B cell (primary cell): ENCODE measurements at regions not wholly inside any gene's neighbourhood (a gene's known extent, or its start where the extent isn't known, plus 50 kb on each side); places are given as distances from the start of the nearest gene placed in this dataset.

Source experiments
- ATAC-seq: fragments of 200-7000 bp; cut with Tn5 transposase; one replicate; pipeline ENCODE4 v1.10.0; 2021; ENCODE audit warnings: low read depth, mild to moderate bottlenecking, moderate number of reproducible peaks, moderate library complexity
- CTCF ChIA-PET: fragments of 350-600 bp; sonication (Branson Sonifier 250); formaldehyde crosslinking; loops from one replicate; lab custom pipeline; 2021; ENCODE audit warnings: antibody characterized with exemption, inconsistent platforms; lab: Charles Lee
- POLR2A ChIA-PET: fragments of 350-600 bp; sonication (Branson Sonifier 250); formaldehyde crosslinking; loops from one replicate; lab custom pipeline; 2021; ENCODE audit warnings: antibody characterized with exemption; lab: Charles Lee
- DNase-seq: peaks from one replicate; pipeline ENCODE4 v3.0.0; 2013
- H2AFZ ChIP-seq: 2 replicates; pipeline ENCODE4 v1.6.1; 2012; ENCODE audit warnings: mild to moderate bottlenecking, low read depth, low read length; ENCODE audit not compliant: insufficient read depth, poor library complexity, severe bottlenecking
- H3K27ac ChIP-seq, 2 donors: 1 replicate in 1 of 2; 2 replicates in 1 of 2; pipeline ENCODE4 v1.5.1; 2012 to 2013; ENCODE audit warnings: low read length in 2 of 2, mild to moderate bottlenecking in 2 of 2, moderate library complexity in 1 of 2
- H3K27me3 ChIP-seq, 4 experiments: fragments of 200-600 bp in 1 of 4; sonication (generic) in 1 of 4; replicated peaks in 1 of 4; 1 replicate in 2 of 4; 2 replicates in 2 of 4; pipeline versions ENCODE4 v1.6.1 to v1.7.0; 2013 to 2016; ENCODE audit warnings: low read length in 3 of 4, mild to moderate bottlenecking in 2 of 4, mixed read lengths in 1 of 4, moderate library complexity in 1 of 4; ENCODE audit not compliant: insufficient read depth in 4 of 4, control insufficient read depth in 3 of 4; ENCODE audit errors: control extremely low read depth in 1 of 4
- H3K36me3 ChIP-seq, 2 experiments: replicated peaks in 1 of 2; 1 replicate in 1 of 2; 2 replicates in 1 of 2; pipeline versions ENCODE4 v1.6.1 to v1.7.1; 2013; ENCODE audit warnings: low read length in 1 of 2; ENCODE audit not compliant: insufficient read depth in 2 of 2, control insufficient read depth in 1 of 2; ENCODE audit errors: control extremely low read depth in 1 of 2, extremely low read depth in 1 of 2
- H3K4me1 ChIP-seq, 2 donors: fragments of 200-600 bp in 1 of 2; sonication (generic) in 1 of 2; 1 replicate in 1 of 2; 2 replicates in 1 of 2; pipeline versions ENCODE4 v1.5.1 to v1.6.1; 2013 to 2017; ENCODE audit warnings: low read length in 2 of 2; ENCODE audit not compliant: control insufficient read depth in 2 of 2, insufficient read depth in 2 of 2
- H3K4me2 ChIP-seq: replicated peaks from 2 replicates; pipeline ENCODE3; 2012; ENCODE audit warnings: mild to moderate bottlenecking, low read depth, low read length; ENCODE audit not compliant: poor library complexity, severe bottlenecking
- H3K4me3 ChIP-seq, 5 experiments: fragments of 200-600 bp in 1 of 5; sonication (generic) in 1 of 5; 1 replicate in 3 of 5; 2 replicates in 2 of 5; pipeline versions ENCODE4 v1.5.1 to v1.7.0; 2011 to 2016; ENCODE audit warnings: low read length in 4 of 5, mild to moderate bottlenecking in 4 of 5, low read depth in 2 of 5, control low read depth in 1 of 5, moderate library complexity in 1 of 5; ENCODE audit not compliant: insufficient read depth in 1 of 5; ENCODE audit errors: control extremely low read depth in 1 of 5, extremely low read depth in 1 of 5
- H3K79me2 ChIP-seq: fragments of 200-600 bp; sonication (generic); one replicate; pipeline ENCODE4 v1.6.0; 2016; ENCODE audit warnings: low read length; ENCODE audit not compliant: control insufficient read depth, insufficient read depth
- H3K9ac ChIP-seq: fragments of 200-600 bp; sonication (generic); 2 replicates; pipeline ENCODE4 v1.6.1; 2017; ENCODE audit warnings: mild to moderate bottlenecking, low read length, moderate library complexity
- H3K9me3 ChIP-seq, 3 donors: one replicate each; pipeline versions ENCODE4 v1.6.1 to v1.7.1; 2013; ENCODE audit warnings: low read length in 2 of 3; ENCODE audit not compliant: control insufficient read depth in 2 of 3, insufficient read depth in 1 of 3; ENCODE audit errors: control extremely low read depth in 1 of 3
- H4K20me1 ChIP-seq: 2 replicates; pipeline ENCODE4 v1.6.0; 2012; ENCODE audit warnings: mild to moderate bottlenecking, low read length; ENCODE audit not compliant: insufficient read depth, control insufficient read depth, poor library complexity, severe bottlenecking
- H3K27ac Mint-ChIP-seq: one replicate; pipeline ENCODE4 v1.8.0; 2021; ENCODE audit warnings: mixed read lengths
- H3K27me3 Mint-ChIP-seq: one replicate; pipeline ENCODE4 v1.8.0; 2021; ENCODE audit warnings: mixed read lengths
- H3K4me1 Mint-ChIP-seq: one replicate; pipeline ENCODE4 v1.8.0; 2021; ENCODE audit warnings: mixed read lengths
- H3K4me3 Mint-ChIP-seq: one replicate; pipeline ENCODE4 v1.8.0; 2021; ENCODE audit warnings: mixed read lengths
- H3K9me3 Mint-ChIP-seq: one replicate; pipeline ENCODE4 v1.8.0; 2022; ENCODE audit warnings: mixed read lengths; ENCODE audit not compliant: insufficient read depth
- CTCF ChIP-seq: fragments of 200-600 bp; IDR thresholded peaks from one replicate; pipeline ENCODE4 v1.8.0; 2022; ENCODE audit warnings: antibody characterized with exemption, mild to moderate bottlenecking
- EZH2 ChIP-seq: IDR thresholded peaks from 2 replicates; pipeline ENCODE4 v1.6.1; 2012; ENCODE audit warnings: borderline replicate concordance, low read depth, mild to moderate bottlenecking, moderate library complexity, low read length; ENCODE audit not compliant: insufficient read depth, poor library complexity, severe bottlenecking
- WGBS: methylation state at CpG from one replicate; pipeline ENCODE4 v1.1.5; 2013; ENCODE audit warnings: missing lambda C conversion rate; ENCODE audit not compliant: insufficient coverage; 5-methylcytosine and 5-hydroxymethylcytosine counted together
- intact Hi-C: fragments of 100-400 bp; cut with micrococcal nuclease; formaldehyde crosslinking; loops from one replicate; pipeline ENCODE4 v1.10.0; 2022

GRCh38 chr2:71962911-71963694 lies 184.6 kb downstream of the CYP26B1 start:
- CTCF ChIA-PET = no interaction called here
- H3K79me2 ChIP-seq = no peaks in the 10 kb centered on the region
- POLR2A ChIA-PET = no interaction called here
- Mint-ChIP-seq H3K9me3 (peaks cover 9% of the 10 kb centered on the region), H3K4me1 (no peaks in the 10 kb centered on the region), H3K27me3 (peaks cover 5% of the 10 kb centered on the region), H3K4me3 (no peak overlapping the region), H3K27ac (no peak overlapping the region)
- H3K4me3 ChIP-seq = no peak overlapping the region
- no peak overlapping the region for H3K27ac ChIP-seq
- H2AFZ ChIP-seq = no peak overlapping the region
- DNase-seq = no peak
- no peaks in the 10 kb centered on the region for H3K36me3 ChIP-seq
- WGBS = 52% methylated on average over 8 of the region's 10 CpGs
- peaks cover 0 to 9% (median 2%) of the 10 kb centered on the region in 3 donors for H3K9me3 ChIP-seq
- peaks cover 0 to 6% (median 0%) of the 10 kb centered on the region in 4 experiments for H3K27me3 ChIP-seq
- H3K4me2 ChIP-seq = no peak overlapping the region
- TF ChIP-seq CTCF (no peak), EZH2 (no peak)
- no peaks in the 10 kb centered on the region for H3K4me1 ChIP-seq
- no peak for ATAC-seq
- no peak overlapping the region for H3K9ac ChIP-seq
- intact Hi-C loops = no loop called here
- H4K20me1 ChIP-seq = no peaks in the 10 kb centered on the region

GRCh38 chr2:71962350-71962749 lies 185.3 kb downstream of the CYP26B1 start:
- no peak for DNase-seq

More at GRCh38 chr2:71962350-71962749, 185.3 kb downstream of the CYP26B1 start:
- intact Hi-C loops = no loop called here
- Histone ChIP-seq H3K27ac (no peak overlapping the region), H3K79me2 (no peaks in the 10 kb centered on the region), H3K27me3 (peaks cover 0 to 6% (median 0%) of the 10 kb centered on the region in 4 experiments), H4K20me1 (no peaks in the 10 kb centered on the region), H2AFZ (no peak overlapping the region), H3K36me3 (no peaks in the 10 kb centered on the region), H3K9ac (no peak overlapping the region), H3K4me2 (no peak overlapping the region), H3K4me1 (no peaks in the 10 kb centered on the region), H3K4me3 (no peak overlapping the region), H3K9me3 (peaks cover 0 to 9% (median 2%) of the 10 kb centered on the region in 3 donors)
- 75% methylated on average over 2 of the region's 3 CpGs for WGBS
- POLR2A ChIA-PET = no interaction called here
- Mint-ChIP-seq H3K27me3 (no peaks in the 10 kb centered on the region), H3K9me3 (peaks cover 9% of the 10 kb centered on the region), H3K27ac (no peak overlapping the region), H3K4me1 (no peaks in the 10 kb centered on the region), H3K4me3 (no peak overlapping the region)
- ATAC-seq = no peak
- CTCF ChIA-PET = no interaction called here
- no peak for TF ChIP-seq EZH2
- TF ChIP-seq CTCF = no peak
